Right lobe of liver (tissue), 4 donors: ENCODE measurements at regions not wholly inside any gene's neighbourhood (a gene's known extent, or its start where the extent isn't known, plus 50 kb on each side); places are given as distances from the start of the nearest gene placed in this dataset.

Experiments
- POLR2A ChIP-seq: fragments of 450-650 bp; IDR thresholded peaks from one replicate; pipeline ENCODE4 v1.6.1; 2017; ENCODE audit warnings: antibody characterized with exemption, mild to moderate bottlenecking
- TF ChIP-seq, protein P1 (sequence below), 4 donors: fragments of 200-600 bp in 3 of 4; fragments of 450-650 bp in 1 of 4; IDR thresholded peaks; one replicate each; pipeline versions ENCODE4 v1.5.1 to v1.8.0; 2016 to 2022; ENCODE audit warnings: antibody characterized with exemption in 4 of 4, mild to moderate bottlenecking in 2 of 4
- donor health status: DM: no; HTN: no; CAD: no.
- donor health status: DM: no; HTN: no; CAD: no.
- donor health status: DM: no; HTN: yes; CAD: no.

DNA sequence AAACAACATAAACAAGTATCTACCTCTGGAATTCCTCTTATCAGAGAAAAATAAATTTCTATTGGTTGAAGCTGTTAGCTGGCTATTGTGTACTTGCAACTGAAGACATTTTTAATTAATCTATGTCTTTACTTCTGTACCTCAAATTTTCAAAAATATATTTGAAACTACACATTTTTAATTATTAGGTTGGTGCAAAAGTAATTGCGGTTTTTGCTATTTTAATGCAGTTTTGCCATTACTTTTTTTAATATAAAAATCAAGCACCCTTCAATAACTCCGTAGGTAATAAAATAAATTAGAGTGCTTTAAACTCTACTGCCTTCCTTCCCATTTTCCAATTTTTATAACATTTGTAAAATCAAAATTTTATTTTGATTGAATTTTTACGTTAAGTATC is 262.1 kb upstream of the DUSP10 start:
- TF ChIP-seq, protein P1, sequence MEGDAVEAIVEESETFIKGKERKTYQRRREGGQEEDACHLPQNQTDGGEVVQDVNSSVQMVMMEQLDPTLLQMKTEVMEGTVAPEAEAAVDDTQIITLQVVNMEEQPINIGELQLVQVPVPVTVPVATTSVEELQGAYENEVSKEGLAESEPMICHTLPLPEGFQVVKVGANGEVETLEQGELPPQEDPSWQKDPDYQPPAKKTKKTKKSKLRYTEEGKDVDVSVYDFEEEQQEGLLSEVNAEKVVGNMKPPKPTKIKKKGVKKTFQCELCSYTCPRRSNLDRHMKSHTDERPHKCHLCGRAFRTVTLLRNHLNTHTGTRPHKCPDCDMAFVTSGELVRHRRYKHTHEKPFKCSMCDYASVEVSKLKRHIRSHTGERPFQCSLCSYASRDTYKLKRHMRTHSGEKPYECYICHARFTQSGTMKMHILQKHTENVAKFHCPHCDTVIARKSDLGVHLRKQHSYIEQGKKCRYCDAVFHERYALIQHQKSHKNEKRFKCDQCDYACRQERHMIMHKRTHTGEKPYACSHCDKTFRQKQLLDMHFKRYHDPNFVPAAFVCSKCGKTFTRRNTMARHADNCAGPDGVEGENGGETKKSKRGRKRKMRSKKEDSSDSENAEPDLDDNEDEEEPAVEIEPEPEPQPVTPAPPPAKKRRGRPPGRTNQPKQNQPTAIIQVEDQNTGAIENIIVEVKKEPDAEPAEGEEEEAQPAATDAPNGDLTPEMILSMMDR (IDR thresholded peaks at IDR 0.05) = no peak
- no peak for TF ChIP-seq POLR2A
